OCI-LY3 (cell line): ENCODE measurements at regions not wholly inside any gene's neighbourhood (a gene's known extent, or its start where the extent isn't known, plus 50 kb on each side); places are given as distances from the start of the nearest gene placed in this dataset.
"Not testable (repeated sequence)": the region's sequence is repeated elsewhere in the genome, so short reads cannot be mapped to it uniquely, and the experiment has no call there.

Experiments
- EZH2phosphoT487 ChIP-seq: fragments of 200-600 bp; shearing (Covaris generic); IDR thresholded peaks from 2 replicates; pipeline ENCODE4 v1.6.1; 2018; ENCODE audit warnings: antibody characterized with exemption, mixed run types, low read depth
- TF ChIP-seq, protein P1 (sequence below): fragments of 200-600, 300-600 bp; sonication (generic); IDR thresholded peaks from 2 replicates; pipeline ENCODE4 v1.5.1; 2014; ENCODE audit warnings: antibody characterized with exemption, low read length, low read depth

DNA sequence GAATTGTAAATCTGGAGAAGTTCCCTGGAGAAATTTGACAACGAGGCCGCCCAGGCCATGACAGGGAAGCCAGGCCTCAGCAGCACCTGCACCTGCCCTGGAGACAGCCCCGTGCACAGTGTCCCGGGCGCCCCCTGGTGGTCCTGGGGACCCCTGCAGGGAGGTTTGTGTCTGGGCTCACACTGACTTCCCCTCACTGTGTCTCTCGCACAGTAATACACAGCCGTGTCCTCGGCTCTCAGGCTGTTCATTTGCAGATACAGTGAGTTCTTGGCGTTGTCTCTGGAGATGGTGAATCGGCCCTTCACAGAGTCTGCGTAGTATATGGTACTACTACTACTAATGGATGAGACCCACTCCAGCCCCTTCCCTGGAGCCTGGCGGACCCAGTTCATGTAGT, 1201.6 kb downstream of the TMEM121 start:
- TF ChIP-seq, protein P1, sequence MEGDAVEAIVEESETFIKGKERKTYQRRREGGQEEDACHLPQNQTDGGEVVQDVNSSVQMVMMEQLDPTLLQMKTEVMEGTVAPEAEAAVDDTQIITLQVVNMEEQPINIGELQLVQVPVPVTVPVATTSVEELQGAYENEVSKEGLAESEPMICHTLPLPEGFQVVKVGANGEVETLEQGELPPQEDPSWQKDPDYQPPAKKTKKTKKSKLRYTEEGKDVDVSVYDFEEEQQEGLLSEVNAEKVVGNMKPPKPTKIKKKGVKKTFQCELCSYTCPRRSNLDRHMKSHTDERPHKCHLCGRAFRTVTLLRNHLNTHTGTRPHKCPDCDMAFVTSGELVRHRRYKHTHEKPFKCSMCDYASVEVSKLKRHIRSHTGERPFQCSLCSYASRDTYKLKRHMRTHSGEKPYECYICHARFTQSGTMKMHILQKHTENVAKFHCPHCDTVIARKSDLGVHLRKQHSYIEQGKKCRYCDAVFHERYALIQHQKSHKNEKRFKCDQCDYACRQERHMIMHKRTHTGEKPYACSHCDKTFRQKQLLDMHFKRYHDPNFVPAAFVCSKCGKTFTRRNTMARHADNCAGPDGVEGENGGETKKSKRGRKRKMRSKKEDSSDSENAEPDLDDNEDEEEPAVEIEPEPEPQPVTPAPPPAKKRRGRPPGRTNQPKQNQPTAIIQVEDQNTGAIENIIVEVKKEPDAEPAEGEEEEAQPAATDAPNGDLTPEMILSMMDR: not testable (repeated sequence)
- not testable (repeated sequence) for TF ChIP-seq EZH2phosphoT487
